Endothelial cell of umbilical vein (primary cell): ENCODE measurements at regions not wholly inside any gene's neighbourhood (a gene's known extent, or its start where the extent isn't known, plus 50 kb on each side); places are given as distances from the start of the nearest gene placed in this dataset.

ENCODE experiments used
- BruUV-seq: library from RNA; stranded (reverse); fragments of 400-500 nt; replicated peaks from 2 replicates; lab custom pipeline; 2021; lab: Mats Ljungman, UMichigan
- CTCF ChIA-PET: fragments of 300-600, 350-600 bp; sonication (Branson Sonifier 250); formaldehyde crosslinking; loops from one replicate; lab custom pipeline; 2021; ENCODE audit warnings: antibody characterized with exemption, inconsistent platforms; lab: Charles Lee
- POLR2A ChIA-PET: fragments of 300-600, 350-600 bp; sonication (Branson Sonifier 250); formaldehyde crosslinking; loops from one replicate; lab custom pipeline; 2021; ENCODE audit warnings: antibody characterized with exemption, inconsistent platforms; lab: Charles Lee
- DNase-seq: peaks from one replicate; pipeline ENCODE4 v3.0.0-alpha.2; 2011; ENCODE audit warnings: low read depth, low spot score
- FAIRE-seq: peaks from 2 replicates; lab custom pipeline; 2011; peaks lifted over from hg19 to GRCh38; lab: Jason Lieb, UNC
- H2AFZ ChIP-seq: 2 replicates; pipeline ENCODE4 v1.6.0; 2012; ENCODE audit warnings: low read depth, low read length, control low read depth, inconsistent platforms
- H3K27ac ChIP-seq: 2 replicates; pipeline ENCODE4 v1.5.1; 2011; ENCODE audit warnings: low read depth, mild to moderate bottlenecking, control low read depth, low read length, moderate library complexity; ENCODE audit not compliant: insufficient read depth
- H3K27me3 ChIP-seq, 2 experiments: 2 replicates each; pipeline versions ENCODE4 v1.6.0 to v1.6.1; 2011; ENCODE audit warnings: low read length in 2 of 2, mixed read lengths in 1 of 2; ENCODE audit not compliant: control insufficient read depth in 2 of 2, insufficient read depth in 2 of 2
- H3K36me3 ChIP-seq, 2 experiments: 2 replicates in 1 of 2; 3 replicates in 1 of 2; pipeline ENCODE4 v1.5.1; 2011; ENCODE audit warnings: low read length in 2 of 2, mild to moderate bottlenecking in 1 of 2, moderate library complexity in 1 of 2; ENCODE audit not compliant: control insufficient read depth in 2 of 2, insufficient read depth in 2 of 2; ENCODE audit errors: extremely low read depth in 1 of 2
- H3K4me1 ChIP-seq: 3 replicates; pipeline ENCODE4 v1.5.1; 2011; ENCODE audit warnings: mild to moderate bottlenecking, low read length; ENCODE audit not compliant: control insufficient read depth, insufficient read depth; ENCODE audit errors: extremely low read depth
- H3K4me2 ChIP-seq: 2 replicates; pipeline ENCODE4 v1.6.1; 2011; ENCODE audit warnings: low read length, control low read depth, mixed read lengths; ENCODE audit not compliant: insufficient read depth
- H3K4me3 ChIP-seq, 3 experiments: fragments of 200-600 bp in 1 of 3; sonication (generic), shearing (Covaris generic) in 1 of 3; replicated peaks in 1 of 3; 2 replicates each; pipeline ENCODE4 v1.5.1; 2011 to 2016; ENCODE audit warnings: control low read depth in 3 of 3, low read length in 3 of 3, mild to moderate bottlenecking in 2 of 3, inconsistent platforms in 1 of 3, low read depth in 1 of 3, moderate library complexity in 1 of 3; ENCODE audit not compliant: insufficient read depth in 1 of 3
- H3K79me2 ChIP-seq: 2 replicates; pipeline ENCODE4 v1.6.0; 2012; ENCODE audit warnings: low read length, inconsistent platforms; ENCODE audit not compliant: control insufficient read depth, insufficient read depth
- H3K9ac ChIP-seq: replicated peaks from 2 replicates; pipeline ENCODE3; 2011; ENCODE audit warnings: low read length, control low read depth; ENCODE audit not compliant: insufficient read depth; ENCODE audit errors: extremely low read depth
- H3K9me1 ChIP-seq: replicated peaks from 3 replicates; pipeline ENCODE4 v1.6.0; 2011; ENCODE audit warnings: mild to moderate bottlenecking, low read length; ENCODE audit not compliant: control insufficient read depth, insufficient read depth; ENCODE audit errors: extremely low read depth
- H3K9me3 ChIP-seq: replicated peaks from 2 replicates; pipeline ENCODE4 v1.5.1; 2012; ENCODE audit warnings: low read length, inconsistent platforms; ENCODE audit not compliant: control insufficient read depth, insufficient read depth
- H4K20me1 ChIP-seq: replicated peaks from 2 replicates; pipeline ENCODE3; 2011; ENCODE audit warnings: mild to moderate bottlenecking, low read length; ENCODE audit not compliant: control insufficient read depth, insufficient read depth; ENCODE audit errors: extremely low read depth
- CTCF ChIP-seq, 2 donors: IDR thresholded peaks; 1 replicate in 1 of 2; 2 replicates in 1 of 2; pipeline ENCODE4 v1.5.1; 2011; ENCODE audit warnings: low read length in 2 of 2, mild to moderate bottlenecking in 2 of 2, moderate library complexity in 2 of 2, control low read depth in 1 of 2, inconsistent platforms in 1 of 2, low read depth in 1 of 2; ENCODE audit not compliant: insufficient read depth in 1 of 2; ENCODE audit errors: extremely low read depth in 1 of 2
- EZH2 ChIP-seq: IDR thresholded peaks from 2 replicates; pipeline ENCODE4 v1.6.1; 2012; ENCODE audit warnings: borderline replicate concordance, low read depth, mild to moderate bottlenecking, moderate library complexity, low read length, inconsistent platforms; ENCODE audit not compliant: severe bottlenecking
- FOS ChIP-seq: IDR thresholded peaks from 2 replicates; pipeline ENCODE4 v1.6.1; 2011; ENCODE audit warnings: mild to moderate bottlenecking, low read length, moderate library complexity, borderline replicate concordance; ENCODE audit not compliant: insufficient read depth
- GATA2 ChIP-seq: IDR thresholded peaks from 2 replicates; pipeline ENCODE4 v1.7.0; 2011; ENCODE audit warnings: low read depth, mild to moderate bottlenecking, moderate library complexity, mixed read lengths, low read length; ENCODE audit not compliant: insufficient read length, insufficient read depth
- MYC ChIP-seq: IDR thresholded peaks from one replicate; pipeline ENCODE4 v1.6.1; 2011; ENCODE audit warnings: mild to moderate bottlenecking, low read depth, low read length
- POLR2A ChIP-seq: IDR thresholded peaks from 2 replicates; pipeline ENCODE4 v1.6.1; 2012; ENCODE audit warnings: low read depth, mild to moderate bottlenecking, control low read depth, low read length
- dilution Hi-C: fragments of 300-500 bp; cut with MboI; formaldehyde crosslinking; loops from one replicate; pipeline ENCODE4 v1.15.0; 2019; ENCODE audit warnings: low sequenced_read_pairs; ENCODE audit not compliant: extremely low pct_ligation_motif_present
- intact Hi-C: fragments of 100-400 bp; cut with micrococcal nuclease; formaldehyde crosslinking; loops from one replicate; pipeline ENCODE4 v1.10.0; 2022

- dilution Hi-C loops: no loop called here
- Histone ChIP-seq H3K36me3 (no peaks in the 10 kb centered on the region), H3K4me3 (no peak overlapping the region), H3K9ac (no peak overlapping the region), H4K20me1 (no peaks in the 10 kb centered on the region), H3K27me3 (no peaks in the 10 kb centered on the region), H3K9me1 (no peaks in the 10 kb centered on the region), H2AFZ (no peak overlapping the region), H3K27ac (no peak overlapping the region), H3K9me3 (no peaks in the 10 kb centered on the region), H3K4me2 (no peak overlapping the region), H3K79me2 (peaks cover 15% of the 10 kb centered on the region), H3K4me1 (no peaks in the 10 kb centered on the region)
- no peak for TF ChIP-seq FOS
- ChIA-PET CTCF (no interaction called here), POLR2A (no interaction called here)
- no TSS peak for BruUV-seq
- DNase-seq: no peak
- FAIRE-seq: no peak
- intact Hi-C loops: no loop called here
Observed at GRCh38 chr19:7408251-7408650, 59.5 kb downstream of the ARHGEF18 start.

GRCh38 chr19:7410946-7411345 lies 62.2 kb downstream of the ARHGEF18 start:
- no peak overlapping the region for H2AFZ ChIP-seq
- dilution Hi-C loops: no loop called here
- no peaks in the 10 kb centered on the region for H3K9me1 ChIP-seq
- H3K9ac ChIP-seq: no peak overlapping the region
- POLR2A ChIA-PET: no interaction called here
- H3K4me3 ChIP-seq: no peak overlapping the region
- no peaks in the 10 kb centered on the region for H3K9me3 ChIP-seq
- no peaks in the 10 kb centered on the region for H4K20me1 ChIP-seq
- H3K4me2 ChIP-seq: no peak overlapping the region
- intact Hi-C loops: no loop called here
- no peaks in the 10 kb centered on the region for H3K36me3 ChIP-seq
- DNase-seq (no peak), FAIRE-seq (no peak)
- no TSS peak for BruUV-seq
- H3K27ac ChIP-seq: no peak overlapping the region
- peaks cover 7% of the 10 kb centered on the region for H3K79me2 ChIP-seq
- TF ChIP-seq CTCF (IDR thresholded peaks at IDR 0.05; ENCODE audit: extremely low read depth in 1 of 2, insufficient read depth in 1 of 2, low read depth in 1 of 2, low read length in 2 of 2) (no peak), EZH2 (no peak), GATA2 (no peak), POLR2A (no peak), MYC (no peak)
- CTCF ChIA-PET: interaction anchor here (0.5 to 0.6 kb wide), 2 partner anchors 8 to 39 kb away, joined by 3 to 4 read pairs; no protein-coding TSS in a partner anchor
- H3K27me3 ChIP-seq: no peaks in the 10 kb centered on the region
- H3K4me1 ChIP-seq: no peaks in the 10 kb centered on the region
